ENCODE measurements at regions not wholly inside any gene's neighbourhood (a gene's known extent, or its start where the extent isn't known, plus 50 kb on each side); places are given as distances from the start of the nearest gene placed in this dataset.

GRCh38 chr5:8826508-8826907, 719.4 kb downstream of the SEMA5A start:
- no peak overlapping the region for H3K4me2 ChIP-seq (ENCODE audit: low read length)
- no peaks in the 10 kb centered on the region for H3K9me3 ChIP-seq (ENCODE audit: low read length)
- H4K20me1 ChIP-seq (ENCODE audit: insufficient read depth): no peaks in the 10 kb centered on the region
- no peak overlapping the region for H2AFZ ChIP-seq (ENCODE audit: low read depth, low read length)
- no peaks in the 10 kb centered on the region for H3K9me2 ChIP-seq (ENCODE audit: insufficient read depth, low read length)
- no peaks in the 10 kb centered on the region for H3K27me3 ChIP-seq (ENCODE audit: insufficient read depth, low read depth, low read length)
- no peak overlapping the region for H3K4me3 ChIP-seq (ENCODE audit: low read length)
- no peak overlapping the region for H3K27ac ChIP-seq (ENCODE audit: low read length)
- TF ChIP-seq, protein P1, sequence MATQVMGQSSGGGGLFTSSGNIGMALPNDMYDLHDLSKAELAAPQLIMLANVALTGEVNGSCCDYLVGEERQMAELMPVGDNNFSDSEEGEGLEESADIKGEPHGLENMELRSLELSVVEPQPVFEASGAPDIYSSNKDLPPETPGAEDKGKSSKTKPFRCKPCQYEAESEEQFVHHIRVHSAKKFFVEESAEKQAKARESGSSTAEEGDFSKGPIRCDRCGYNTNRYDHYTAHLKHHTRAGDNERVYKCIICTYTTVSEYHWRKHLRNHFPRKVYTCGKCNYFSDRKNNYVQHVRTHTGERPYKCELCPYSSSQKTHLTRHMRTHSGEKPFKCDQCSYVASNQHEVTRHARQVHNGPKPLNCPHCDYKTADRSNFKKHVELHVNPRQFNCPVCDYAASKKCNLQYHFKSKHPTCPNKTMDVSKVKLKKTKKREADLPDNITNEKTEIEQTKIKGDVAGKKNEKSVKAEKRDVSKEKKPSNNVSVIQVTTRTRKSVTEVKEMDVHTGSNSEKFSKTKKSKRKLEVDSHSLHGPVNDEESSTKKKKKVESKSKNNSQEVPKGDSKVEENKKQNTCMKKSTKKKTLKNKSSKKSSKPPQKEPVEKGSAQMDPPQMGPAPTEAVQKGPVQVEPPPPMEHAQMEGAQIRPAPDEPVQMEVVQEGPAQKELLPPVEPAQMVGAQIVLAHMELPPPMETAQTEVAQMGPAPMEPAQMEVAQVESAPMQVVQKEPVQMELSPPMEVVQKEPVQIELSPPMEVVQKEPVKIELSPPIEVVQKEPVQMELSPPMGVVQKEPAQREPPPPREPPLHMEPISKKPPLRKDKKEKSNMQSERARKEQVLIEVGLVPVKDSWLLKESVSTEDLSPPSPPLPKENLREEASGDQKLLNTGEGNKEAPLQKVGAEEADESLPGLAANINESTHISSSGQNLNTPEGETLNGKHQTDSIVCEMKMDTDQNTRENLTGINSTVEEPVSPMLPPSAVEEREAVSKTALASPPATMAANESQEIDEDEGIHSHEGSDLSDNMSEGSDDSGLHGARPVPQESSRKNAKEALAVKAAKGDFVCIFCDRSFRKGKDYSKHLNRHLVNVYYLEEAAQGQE (IDR thresholded peaks at IDR 0.05; ENCODE audit: borderline replicate concordance): no peak
- no peak for TF ChIP-seq EP300 (conservative IDR thresholded peaks at IDR 0.05; ENCODE audit: poor library complexity, severe bottlenecking)
- no peak for TF ChIP-seq RAD21 (conservative IDR thresholded peaks at IDR 0.05)
- no peak for TF ChIP-seq EZH2 (IDR thresholded peaks at IDR 0.05; ENCODE audit: borderline replicate concordance, insufficient read depth, low read length, poor library complexity, severe bottlenecking)
- TF ChIP-seq, protein P2, sequence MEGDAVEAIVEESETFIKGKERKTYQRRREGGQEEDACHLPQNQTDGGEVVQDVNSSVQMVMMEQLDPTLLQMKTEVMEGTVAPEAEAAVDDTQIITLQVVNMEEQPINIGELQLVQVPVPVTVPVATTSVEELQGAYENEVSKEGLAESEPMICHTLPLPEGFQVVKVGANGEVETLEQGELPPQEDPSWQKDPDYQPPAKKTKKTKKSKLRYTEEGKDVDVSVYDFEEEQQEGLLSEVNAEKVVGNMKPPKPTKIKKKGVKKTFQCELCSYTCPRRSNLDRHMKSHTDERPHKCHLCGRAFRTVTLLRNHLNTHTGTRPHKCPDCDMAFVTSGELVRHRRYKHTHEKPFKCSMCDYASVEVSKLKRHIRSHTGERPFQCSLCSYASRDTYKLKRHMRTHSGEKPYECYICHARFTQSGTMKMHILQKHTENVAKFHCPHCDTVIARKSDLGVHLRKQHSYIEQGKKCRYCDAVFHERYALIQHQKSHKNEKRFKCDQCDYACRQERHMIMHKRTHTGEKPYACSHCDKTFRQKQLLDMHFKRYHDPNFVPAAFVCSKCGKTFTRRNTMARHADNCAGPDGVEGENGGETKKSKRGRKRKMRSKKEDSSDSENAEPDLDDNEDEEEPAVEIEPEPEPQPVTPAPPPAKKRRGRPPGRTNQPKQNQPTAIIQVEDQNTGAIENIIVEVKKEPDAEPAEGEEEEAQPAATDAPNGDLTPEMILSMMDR (IDR thresholded peaks at IDR 0.05; ENCODE audit: poor library complexity, severe bottlenecking): no peak
- H3F3A ChIP-seq (ENCODE audit: insufficient read depth, low read length, poor library complexity, severe bottlenecking): no peaks in the 10 kb centered on the region
- no peak overlapping the region for H3K9ac ChIP-seq (ENCODE audit: low read length)
- H3K79me2 ChIP-seq (replicated peaks; ENCODE audit: insufficient read depth, low read length): no peaks in the 10 kb centered on the region
- no peaks in the 10 kb centered on the region for H3K36me3 ChIP-seq (ENCODE audit: insufficient read depth, low read length)

- no peaks in the 10 kb centered on the region for H3F3A ChIP-seq (ENCODE audit: insufficient read depth, low read length, poor library complexity, severe bottlenecking)
- no peaks in the 10 kb centered on the region for H3K36me3 ChIP-seq (ENCODE audit: insufficient read depth, low read length)
- H3K4me3 ChIP-seq (ENCODE audit: low read length): no peak overlapping the region
- no peaks in the 10 kb centered on the region for H4K20me1 ChIP-seq (ENCODE audit: insufficient read depth)
- no peaks in the 10 kb centered on the region for H3K9me2 ChIP-seq (ENCODE audit: insufficient read depth, low read length)
- no peak for TF ChIP-seq EP300 (conservative IDR thresholded peaks at IDR 0.05; ENCODE audit: poor library complexity, severe bottlenecking)
- TF ChIP-seq, protein P2 (IDR thresholded peaks at IDR 0.05; ENCODE audit: poor library complexity, severe bottlenecking): no peak
- TF ChIP-seq RAD21 (conservative IDR thresholded peaks at IDR 0.05): no peak
- TF ChIP-seq, protein P1 (IDR thresholded peaks at IDR 0.05; ENCODE audit: borderline replicate concordance): no peak
- no peak for TF ChIP-seq SMC3 (conservative IDR thresholded peaks at IDR 0.05; ENCODE audit: poor library complexity)
- TF ChIP-seq TAF1 (IDR thresholded peaks at IDR 0.05; ENCODE audit: low read depth): no peak
- TF ChIP-seq MXI1 (conservative IDR thresholded peaks at IDR 0.05; ENCODE audit: poor library complexity, severe bottlenecking): no peak
- TF ChIP-seq EZH2 (IDR thresholded peaks at IDR 0.05; ENCODE audit: borderline replicate concordance, insufficient read depth, low read length, poor library complexity, severe bottlenecking): no peak
- TF ChIP-seq POLR2AphosphoS5 (IDR thresholded peaks at IDR 0.05): no peak
- no peaks in the 10 kb centered on the region for H3K9me3 ChIP-seq (ENCODE audit: low read length)
- no peak overlapping the region for H3K4me2 ChIP-seq (ENCODE audit: low read length)
- no peak overlapping the region for H2AFZ ChIP-seq (ENCODE audit: low read depth, low read length)
- H3K27ac ChIP-seq (ENCODE audit: low read length): no peak overlapping the region
- H3K79me2 ChIP-seq (replicated peaks; ENCODE audit: insufficient read depth, low read length): no peaks in the 10 kb centered on the region
- no peaks in the 10 kb centered on the region for H3K27me3 ChIP-seq (ENCODE audit: insufficient read depth, low read depth, low read length)
- H3K9ac ChIP-seq (ENCODE audit: low read length): no peak overlapping the region
Measured at GRCh38 chr5:8827696-8828095, 718.2 kb downstream of the SEMA5A start.

All from neural cell (in vitro differentiated cells).